ENCODE measurements at regions not wholly inside any gene's neighbourhood (a gene's known extent, or its start where the extent isn't known, plus 50 kb on each side); places are given as distances from the start of the nearest gene placed in this dataset.
"Not testable (repeated sequence)": the region's sequence is repeated elsewhere in the genome, so short reads cannot be mapped to it uniquely, and the experiment has no call there.

GRCh38 chr9:31753756-31754155 is 630.7 kb upstream of the ACO1 start:
- no peak for DNase-seq (ENCODE audit: low read depth)
- TF ChIP-seq CTCF (IDR thresholded peaks at IDR 0.05; ENCODE audit: low read length, missing control alignments), result no peak
- no peak overlapping the region for H3K4me3 ChIP-seq (replicated peaks; ENCODE audit: low read depth, low read length)

GRCh38 chr9:31759703-31760102 is 624.7 kb upstream of the ACO1 start:
- no peak overlapping the region for H3K4me3 ChIP-seq (replicated peaks; ENCODE audit: low read depth, low read length)
- DNase-seq (ENCODE audit: low read depth), result no peak
- no peak for TF ChIP-seq CTCF (IDR thresholded peaks at IDR 0.05; ENCODE audit: low read length, missing control alignments)

GRCh38 chr9:31774021-31774420 is 610.4 kb upstream of the ACO1 start:
- not testable (repeated sequence) for DNase-seq (ENCODE audit: low read depth); H3K4me3 ChIP-seq (replicated peaks; ENCODE audit: low read depth, low read length)

- TF ChIP-seq CTCF (IDR thresholded peaks at IDR 0.05; ENCODE audit: low read length, missing control alignments), result no peak
- no peak overlapping the region for H3K4me3 ChIP-seq (replicated peaks; ENCODE audit: low read depth, low read length)
- DNase-seq (ENCODE audit: low read depth), result no peak
Measured at GRCh38 chr9:31774571-31774970, 609.9 kb upstream of the ACO1 start.

- TF ChIP-seq CTCF (IDR thresholded peaks at IDR 0.05; ENCODE audit: low read length, missing control alignments), result no peak
- peak; percentile 20 for DNase-seq (ENCODE audit: low read depth)
- H3K4me3 ChIP-seq (replicated peaks; ENCODE audit: low read depth, low read length), result no peak overlapping the region
Measured at GRCh38 chr9:31776471-31776870, 608.0 kb upstream of the ACO1 start.

- H3K4me3 ChIP-seq (replicated peaks; ENCODE audit: low read depth, low read length), result no peak overlapping the region
- no peak for DNase-seq (ENCODE audit: low read depth)
- TF ChIP-seq CTCF (IDR thresholded peaks at IDR 0.05; ENCODE audit: low read length, missing control alignments), result no peak
Measured at GRCh38 chr9:31783491-31783890, 601.0 kb upstream of the ACO1 start.

- DNase-seq (ENCODE audit: low read depth), result no peak
- no peak for TF ChIP-seq CTCF (IDR thresholded peaks at IDR 0.05; ENCODE audit: low read length, missing control alignments)
- H3K4me3 ChIP-seq (replicated peaks; ENCODE audit: low read depth, low read length), result no peak overlapping the region
Measured at GRCh38 chr9:31790720-31791119, 593.7 kb upstream of the ACO1 start.

Data from fibroblast of pulmonary artery (primary cell).